HCT116 (cell line): ENCODE measurements at regions not wholly inside any gene's neighbourhood (a gene's known extent, or its start where the extent isn't known, plus 50 kb on each side); places are given as distances from the start of the nearest gene placed in this dataset.

Experiments used
- ATAC-seq: fragments of 200-7000 bp; cut with Tn5 transposase; 2 replicates; pipeline ENCODE4 v1.9.1; 2020; ENCODE audit warnings: mild to moderate bottlenecking, moderate library complexity
- BruUV-seq: library from RNA; stranded (reverse); fragments of 400-500 nt; replicated peaks from 2 replicates; lab custom pipeline; 2021; lab: Mats Ljungman, UMichigan
- CTCF ChIA-PET: fragments of 300-600 bp; sonication (Branson Sonifier 250); formaldehyde crosslinking; loops from one replicate; lab custom pipeline; 2021; ENCODE audit warnings: antibody characterized with exemption; lab: Charles Lee
- POLR2A ChIA-PET: fragments of 300-600, 350-600 bp; sonication (Branson Sonifier 250); formaldehyde crosslinking; loops from one replicate; lab custom pipeline; 2021; ENCODE audit warnings: antibody characterized with exemption; lab: Charles Lee
- RAD21 ChIA-PET, 2 experiments: fragments of 300-600 bp; sonication (Branson Sonifier 250); formaldehyde crosslinking; loops; one replicate each; lab custom pipeline; 2023; ENCODE audit warnings: low total read pairs in 2 of 2; ENCODE audit not compliant: uncharacterized antibody in 2 of 2, unreplicated experiment in 2 of 2, low non-redundant PET in 1 of 2; lab: Charles Lee
- DNase-seq: peaks from one replicate; pipeline ENCODE4 v3.0.0-alpha.2; 2010; ENCODE audit warnings: low read depth, low spot score
- H2AFZ ChIP-seq: fragments of 200-600 bp; shearing (Covaris generic), sonication (generic); 2 replicates; pipeline ENCODE4 v1.6.1; 2017; ENCODE audit warnings: low read depth, mixed run types, mixed read lengths, antibody characterized with exemption, low read length; ENCODE audit not compliant: poor library complexity, severe bottlenecking
- H3K27ac ChIP-seq: 2 replicates; pipeline ENCODE4 v1.5.1; 2012; ENCODE audit warnings: low read depth, low read length
- H3K27me3 ChIP-seq: fragments of 200-600 bp; sonication (generic); 2 replicates; pipeline ENCODE4 v1.6.1; 2016; ENCODE audit warnings: mixed run types, low read length, mixed read lengths; ENCODE audit not compliant: insufficient read depth
- H3K36me3 ChIP-seq, 2 experiments: fragments of 200-500 bp in 1 of 2; fragments of 200-600 bp in 1 of 2; sonication (Bioruptor generic) in 1 of 2; sonication (generic) in 1 of 2; 2 replicates each; pipeline versions ENCODE4 v1.5.1 to v1.6.1; 2014 to 2016; ENCODE audit warnings: low read length in 2 of 2, inconsistent platforms in 1 of 2, mixed read lengths in 1 of 2, mixed run types in 1 of 2; ENCODE audit not compliant: insufficient read depth in 2 of 2, control insufficient read depth in 1 of 2
- H3K4me1 ChIP-seq, 2 experiments: fragments of 200-600 bp in 1 of 2; sonication (generic) in 1 of 2; 2 replicates each; pipeline versions ENCODE4 v1.5.1 to v1.6.1; 2012 to 2017; ENCODE audit warnings: low read length in 2 of 2, inconsistent platforms in 1 of 2, mild to moderate bottlenecking in 1 of 2, mixed read lengths in 1 of 2, mixed run types in 1 of 2, moderate library complexity in 1 of 2; ENCODE audit not compliant: insufficient read depth in 2 of 2, control insufficient read depth in 1 of 2
- H3K4me2 ChIP-seq: fragments of 200-600 bp; sonication (generic); 2 replicates; pipeline ENCODE4 v1.6.1; 2017; ENCODE audit warnings: mixed run types, low read length, mixed read lengths
- H3K4me3 ChIP-seq, 2 experiments: fragments of 200-600 bp in 1 of 2; sonication (generic) in 1 of 2; replicated peaks in 1 of 2; 2 replicates each; pipeline ENCODE4 v1.5.1; 2011 to 2016; ENCODE audit warnings: low read length in 2 of 2, control low read depth in 1 of 2, low read depth in 1 of 2, mild to moderate bottlenecking in 1 of 2, mixed read lengths in 1 of 2, mixed run types in 1 of 2
- H3K79me2 ChIP-seq: fragments of 200-600 bp; sonication (generic); 2 replicates; pipeline ENCODE4 v1.6.1; 2017; ENCODE audit warnings: mild to moderate bottlenecking, mixed run types, low read length, moderate library complexity, mixed read lengths; ENCODE audit not compliant: insufficient read depth
- H3K9ac ChIP-seq: fragments of 200-600 bp; sonication (generic); 2 replicates; pipeline ENCODE4 v1.6.1; 2016; ENCODE audit warnings: low read length, mixed read lengths
- H3K9me2 ChIP-seq: fragments of 200-600 bp; sonication (generic), shearing (Covaris generic); 2 replicates; pipeline ENCODE4 v1.6.1; 2017; ENCODE audit warnings: mixed run types, mild to moderate bottlenecking, moderate library complexity; ENCODE audit not compliant: insufficient read depth
- H3K9me3 ChIP-seq, 2 experiments: fragments of 200-500 bp in 1 of 2; fragments of 200-600 bp in 1 of 2; sonication (Bioruptor generic) in 1 of 2; sonication (generic) in 1 of 2; 2 replicates each; pipeline ENCODE4 v1.6.1; 2014 to 2017; ENCODE audit warnings: low read length in 2 of 2, mixed read lengths in 2 of 2, inconsistent platforms in 1 of 2, low read depth in 1 of 2, mild to moderate bottlenecking in 1 of 2, mixed run types in 1 of 2, moderate library complexity in 1 of 2; ENCODE audit not compliant: control insufficient read depth in 1 of 2, insufficient read depth in 1 of 2
- H4K20me1 ChIP-seq: fragments of 200-600 bp; sonication (generic), shearing (Covaris generic); 2 replicates; pipeline ENCODE4 v1.6.1; 2017; ENCODE audit warnings: mixed run types, mild to moderate bottlenecking, moderate library complexity; ENCODE audit not compliant: insufficient read depth
- CBX3 ChIP-seq: IDR thresholded peaks from 2 replicates; pipeline ENCODE4 v1.6.1; 2012; ENCODE audit warnings: low read depth
- EGR1 ChIP-seq: IDR thresholded peaks from 2 replicates; pipeline ENCODE4 v1.6.1; 2012; ENCODE audit warnings: low read depth
- ELF1 ChIP-seq: IDR thresholded peaks from 2 replicates; pipeline ENCODE4 v1.6.1; 2012; ENCODE audit warnings: low read depth, borderline replicate concordance
- FOSL1 ChIP-seq: IDR thresholded peaks from 2 replicates; pipeline ENCODE4 v1.6.1; 2012; ENCODE audit warnings: low read depth
- MAX ChIP-seq: IDR thresholded peaks from 2 replicates; pipeline ENCODE4 v1.6.1; 2012
- RAD21 ChIP-seq: IDR thresholded peaks from 2 replicates; pipeline ENCODE4 v1.6.1; 2012; ENCODE audit warnings: low read depth, mild to moderate bottlenecking
- SP1 ChIP-seq: IDR thresholded peaks from 2 replicates; pipeline ENCODE4 v1.6.1; 2012; ENCODE audit warnings: low read depth
- SRF ChIP-seq: IDR thresholded peaks from 2 replicates; pipeline ENCODE4 v1.6.1; 2012; ENCODE audit warnings: low read depth
- TCF7L2 ChIP-seq: IDR thresholded peaks from 2 replicates; pipeline ENCODE4 v1.7.0; 2011; ENCODE audit warnings: borderline replicate concordance, inconsistent platforms; ENCODE audit not compliant: insufficient read depth, insufficient read length; ENCODE audit errors: extremely low read depth
- YY1 ChIP-seq: IDR thresholded peaks from 2 replicates; pipeline ENCODE4 v1.6.1; 2011; ENCODE audit warnings: low read length, low read depth, moderate library complexity, mild to moderate bottlenecking; ENCODE audit not compliant: insufficient replicate concordance; ENCODE audit errors: extremely low read depth
- ZBTB33 ChIP-seq: IDR thresholded peaks from 2 replicates; pipeline ENCODE4 v1.6.1; 2011; ENCODE audit warnings: mild to moderate bottlenecking, low read length, moderate library complexity; ENCODE audit not compliant: insufficient replicate concordance; ENCODE audit errors: extremely low read depth
- ZFX ChIP-seq: fragments of 450-650 bp; IDR thresholded peaks from 2 replicates; pipeline ENCODE4 v1.6.1; 2017
- intact Hi-C: fragments of 100-400 bp; cut with micrococcal nuclease; formaldehyde crosslinking; loops from 2 replicates; pipeline ENCODE4 v1.10.0; 2022
- TF ChIP-seq, protein P1 (sequence below), 3 experiments: fragments of 200-600 bp in 1 of 3; sonication (generic) in 1 of 3; IDR thresholded peaks in 2 of 3; conservative IDR thresholded peaks in 1 of 3; 2 replicates each; pipeline ENCODE4 v1.5.1; 2012 to 2017; ENCODE audit warnings: low read depth in 2 of 3, low read length in 2 of 3, antibody characterized with exemption in 1 of 3, borderline replicate concordance in 1 of 3, control low read depth in 1 of 3, mild to moderate bottlenecking in 1 of 3, mixed read lengths in 1 of 3, mixed run types in 1 of 3, moderate library complexity in 1 of 3; ENCODE audit not compliant: insufficient read depth in 1 of 3

DNA sequence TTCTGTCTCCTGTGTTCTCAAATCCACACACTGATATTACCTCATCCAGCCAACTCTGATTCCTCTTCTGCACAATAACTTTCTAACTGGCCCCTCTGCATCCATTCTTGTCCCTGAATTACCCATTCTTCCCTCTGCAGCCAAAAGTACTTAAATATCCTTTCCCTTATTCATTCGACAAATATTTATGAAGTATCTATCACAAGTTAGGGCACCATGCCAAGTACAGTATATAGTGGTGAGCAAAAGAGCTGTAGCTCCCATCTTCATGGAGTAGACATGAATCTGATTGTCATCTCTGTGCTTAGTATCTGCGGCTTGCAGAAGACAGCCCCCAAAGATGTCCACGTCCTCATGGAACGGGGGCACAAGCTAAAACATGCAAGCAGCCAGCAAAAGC, 316.8 kb downstream of the SETD4 start:
- Histone ChIP-seq H3K4me2 (0 out of 2 replicates have a peak overlapping the region, but pooled peaks have one; percentile 3), H3K27me3 (no peaks in the 10 kb centered on the region), H3K27ac (no peak overlapping the region), H3K79me2 (no peaks in the 10 kb centered on the region), H3K9me2 (no peaks in the 10 kb centered on the region), H4K20me1 (no peaks in the 10 kb centered on the region), H3K9me3 (peaks cover 2 to 3% of the 10 kb centered on the region in 2 experiments; a peak in 1 of 4 replicates), H3K36me3 (no peaks in the 10 kb centered on the region), H3K4me1 (peaks cover 16 to 42% of the 10 kb centered on the region in 2 experiments), H3K4me3 (no peak overlapping the region), H3K9ac (no peak overlapping the region), H2AFZ (no peak overlapping the region)
- intact Hi-C loops, result no loop called here
- CTCF ChIA-PET, result interaction anchor here (1.4 kb wide), 1 partner anchor 97 kb away, joined by 4 read pairs; no protein-coding TSS in a partner anchor
- no peak for TF ChIP-seq RAD21
- no peak for TF ChIP-seq ZFX
- TF ChIP-seq MAX, result no peak
- no peak for TF ChIP-seq EGR1
- TF ChIP-seq SRF, result no peak
- no peak for TF ChIP-seq ELF1
- TF ChIP-seq CBX3, result no peak
- RAD21 ChIA-PET, result no interaction called here
- no peak for ATAC-seq
- no TSS peak for BruUV-seq
- POLR2A ChIA-PET, result no interaction called here
- no peak for DNase-seq

DNA sequence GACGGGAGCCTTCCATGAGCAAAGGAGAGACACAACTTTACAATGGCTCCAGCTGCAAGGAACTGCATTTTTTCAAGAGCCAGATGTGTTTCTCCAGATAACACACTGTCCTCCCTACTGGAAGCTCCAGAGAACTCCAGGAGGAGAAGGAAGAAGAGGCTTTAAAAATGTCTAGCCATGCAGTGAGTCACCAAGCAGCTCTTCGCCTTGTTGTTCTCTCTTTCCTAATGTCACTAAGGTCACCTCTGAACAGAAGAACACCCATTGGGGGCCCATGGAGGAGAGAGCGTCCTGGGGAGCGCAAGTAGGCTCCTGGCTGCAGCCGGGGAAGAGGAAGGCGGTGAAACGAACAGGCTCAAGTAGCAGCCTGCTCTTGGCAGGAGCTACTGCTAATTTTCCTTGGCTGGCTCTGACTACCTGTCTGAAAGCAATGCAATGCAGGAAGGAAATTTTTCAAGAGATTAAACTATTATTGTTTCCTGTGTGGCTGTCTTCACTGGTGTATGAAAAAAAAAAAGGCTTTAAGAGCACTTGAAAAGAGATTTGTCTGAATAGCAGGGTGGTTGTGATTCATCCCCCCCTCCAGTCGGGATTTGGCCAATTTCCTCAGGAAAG, 321.9 kb downstream of the SETD4 start:
- POLR2A ChIA-PET, result interaction anchor here (0.9 kb wide), 1 partner anchor 21 kb away, joined by 3 read pairs; no protein-coding TSS in a partner anchor
- no peak overlapping the region for H3K4me3 ChIP-seq
- H3K9me3 ChIP-seq, result peaks cover 2 to 3% of the 10 kb centered on the region in 2 experiments; a peak in 1 of 4 replicates
- intact Hi-C loops, result no loop called here
- TF ChIP-seq FOSL1, result no peak
- no peak for TF ChIP-seq TCF7L2
- TF ChIP-seq MAX, result no peak
- TF ChIP-seq SP1, result no peak
- TF ChIP-seq, protein P1, sequence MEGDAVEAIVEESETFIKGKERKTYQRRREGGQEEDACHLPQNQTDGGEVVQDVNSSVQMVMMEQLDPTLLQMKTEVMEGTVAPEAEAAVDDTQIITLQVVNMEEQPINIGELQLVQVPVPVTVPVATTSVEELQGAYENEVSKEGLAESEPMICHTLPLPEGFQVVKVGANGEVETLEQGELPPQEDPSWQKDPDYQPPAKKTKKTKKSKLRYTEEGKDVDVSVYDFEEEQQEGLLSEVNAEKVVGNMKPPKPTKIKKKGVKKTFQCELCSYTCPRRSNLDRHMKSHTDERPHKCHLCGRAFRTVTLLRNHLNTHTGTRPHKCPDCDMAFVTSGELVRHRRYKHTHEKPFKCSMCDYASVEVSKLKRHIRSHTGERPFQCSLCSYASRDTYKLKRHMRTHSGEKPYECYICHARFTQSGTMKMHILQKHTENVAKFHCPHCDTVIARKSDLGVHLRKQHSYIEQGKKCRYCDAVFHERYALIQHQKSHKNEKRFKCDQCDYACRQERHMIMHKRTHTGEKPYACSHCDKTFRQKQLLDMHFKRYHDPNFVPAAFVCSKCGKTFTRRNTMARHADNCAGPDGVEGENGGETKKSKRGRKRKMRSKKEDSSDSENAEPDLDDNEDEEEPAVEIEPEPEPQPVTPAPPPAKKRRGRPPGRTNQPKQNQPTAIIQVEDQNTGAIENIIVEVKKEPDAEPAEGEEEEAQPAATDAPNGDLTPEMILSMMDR (IDR thresholded peaks at IDR 0.05 in 2 of 3, conservative IDR thresholded peaks at IDR 0.05 in 1 of 3; ENCODE audit: borderline replicate concordance in 1 of 3, insufficient read depth in 1 of 3, low read depth in 2 of 3, low read length in 2 of 3), result no peak
- TF ChIP-seq ZBTB33, result no peak
- TF ChIP-seq YY1, result no peak
- H3K36me3 ChIP-seq, result no peaks in the 10 kb centered on the region
- H3K27me3 ChIP-seq, result no peaks in the 10 kb centered on the region
- no peaks in the 10 kb centered on the region for H3K9me2 ChIP-seq
- CTCF ChIA-PET, result no interaction called here
- no peaks in the 10 kb centered on the region for H3K79me2 ChIP-seq
- no peak overlapping the region for H3K9ac ChIP-seq
- ATAC-seq (peak; percentile 36; the same call in 1 of the 2 replicates), DNase-seq (no peak)
- no peaks in the 10 kb centered on the region for H4K20me1 ChIP-seq
- H2AFZ ChIP-seq, result no peak overlapping the region
- H3K4me1 ChIP-seq, result peaks cover 2 to 15% of the 10 kb centered on the region in 2 experiments; a peak in 2 of 4 replicates
- RAD21 ChIA-PET, result no interaction called here
- no peak overlapping the region for H3K27ac ChIP-seq
- no peak overlapping the region for H3K4me2 ChIP-seq
- no TSS peak for BruUV-seq
